HEK293 (cell line): ENCODE measurements at regions not wholly inside any gene's neighbourhood (a gene's known extent, or its start where the extent isn't known, plus 50 kb on each side); places are given as distances from the start of the nearest gene placed in this dataset.
"Not testable (repeated sequence)": the region's sequence is repeated elsewhere in the genome, so short reads cannot be mapped to it uniquely, and the experiment has no call there.

Experiments
- BCL11A ChIP-seq: fragments of 450-650 bp; formaldehyde crosslinking; IDR thresholded peaks from 2 replicates; pipeline ENCODE4 v1.5.1; 2016; ENCODE audit warnings: low read depth, missing biosample characterization, missing genetic modification characterization
- CTCF ChIP-seq: fragments of 450-650 bp; formaldehyde crosslinking; IDR thresholded peaks from 2 replicates; pipeline ENCODE4 v1.5.1; 2016; ENCODE audit warnings: missing biosample characterization, missing genetic modification characterization
- REST ChIP-seq: fragments of 450-650 bp; formaldehyde crosslinking; IDR thresholded peaks from 2 replicates; pipeline ENCODE4 v1.5.1; 2016; ENCODE audit warnings: missing biosample characterization, missing genetic modification characterization
- SP2 ChIP-seq: fragments of 450-650 bp; formaldehyde crosslinking; IDR thresholded peaks from 2 replicates; pipeline ENCODE4 v1.5.1; 2016; ENCODE audit warnings: missing biosample characterization, missing genetic modification characterization
- TCF7L2 ChIP-seq: IDR thresholded peaks from 2 replicates; pipeline ENCODE4 v1.6.1; 2011; ENCODE audit warnings: low read depth, mild to moderate bottlenecking, inconsistent platforms, low read length, moderate library complexity, borderline replicate concordance
- ZBTB10 ChIP-seq: fragments of 450-650 bp; formaldehyde crosslinking; IDR thresholded peaks from 2 replicates; pipeline ENCODE4 v1.5.1; 2016; ENCODE audit warnings: missing biosample characterization, missing genetic modification characterization
- ZBTB21 ChIP-seq: fragments of 450-650 bp; formaldehyde crosslinking; IDR thresholded peaks from 2 replicates; pipeline ENCODE4 v1.5.1; 2017; ENCODE audit warnings: missing biosample characterization, missing genetic modification characterization
- ZNF19 ChIP-seq: fragments of 450-650 bp; formaldehyde crosslinking; IDR thresholded peaks from 2 replicates; pipeline ENCODE4; 2016; ENCODE audit warnings: missing biosample characterization, missing genetic modification characterization, low read depth
- ZNF580 ChIP-seq: fragments of 450-650 bp; formaldehyde crosslinking; IDR thresholded peaks from 2 replicates; pipeline ENCODE4 v1.5.1; 2016; ENCODE audit warnings: missing biosample characterization, missing genetic modification characterization
- ZNF777 ChIP-seq: fragments of 450-650 bp; formaldehyde crosslinking; IDR thresholded peaks from 2 replicates; pipeline ENCODE4 v1.5.1; 2017; ENCODE audit warnings: missing biosample characterization, missing genetic modification characterization, borderline replicate concordance
- TF ChIP-seq, protein P1 (sequence below): fragments of 450-650 bp; formaldehyde crosslinking; IDR thresholded peaks from 2 replicates; pipeline ENCODE4 v1.5.1; 2016; ENCODE audit warnings: missing biosample characterization, missing genetic modification characterization, low read depth

GRCh38 chr18:62469131-62469530 lies 53.7 kb upstream of the ZCCHC2 start:
- TF ChIP-seq REST; ZBTB21; CTCF (tag by site-specific recombination); ZNF19; ZBTB10 (tag by site-specific recombination); ZNF580; ZNF777 (tag by site-specific recombination); BCL11A (tag by site-specific recombination); TCF7L2; SP2: not testable (repeated sequence)
- TF ChIP-seq, protein P1, sequence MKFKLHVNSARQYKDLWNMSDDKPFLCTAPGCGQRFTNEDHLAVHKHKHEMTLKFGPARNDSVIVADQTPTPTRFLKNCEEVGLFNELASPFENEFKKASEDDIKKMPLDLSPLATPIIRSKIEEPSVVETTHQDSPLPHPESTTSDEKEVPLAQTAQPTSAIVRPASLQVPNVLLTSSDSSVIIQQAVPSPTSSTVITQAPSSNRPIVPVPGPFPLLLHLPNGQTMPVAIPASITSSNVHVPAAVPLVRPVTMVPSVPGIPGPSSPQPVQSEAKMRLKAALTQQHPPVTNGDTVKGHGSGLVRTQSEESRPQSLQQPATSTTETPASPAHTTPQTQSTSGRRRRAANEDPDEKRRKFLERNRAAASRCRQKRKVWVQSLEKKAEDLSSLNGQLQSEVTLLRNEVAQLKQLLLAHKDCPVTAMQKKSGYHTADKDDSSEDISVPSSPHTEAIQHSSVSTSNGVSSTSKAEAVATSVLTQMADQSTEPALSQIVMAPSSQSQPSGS = not testable (repeated sequence)
